C4-2B (cell line): ENCODE measurements at regions not wholly inside any gene's neighbourhood (a gene's known extent, or its start where the extent isn't known, plus 50 kb on each side); places are given as distances from the start of the nearest gene placed in this dataset.

Experiments
- H3K27ac ChIP-seq: fragments of 450-650 bp; 2 replicates; pipeline ENCODE4 v1.5.1; 2017
- CTCF ChIP-seq: fragments of 450-650 bp; conservative IDR thresholded peaks from 2 replicates; pipeline ENCODE4 v1.5.1; 2017; ENCODE audit warnings: mild to moderate bottlenecking
- ZFX ChIP-seq: fragments of 450-650 bp; IDR thresholded peaks from 2 replicates; pipeline ENCODE4 v1.6.1; 2017

- H3K27ac ChIP-seq: no peak overlapping the region
- TF ChIP-seq CTCF: no peak
- no peak for TF ChIP-seq ZFX
These were observed 101.0 kb upstream of the STEAP1B start for GRCh38 chr7:22601003-22601402.

GRCh38 chr7:22598318-22598920 is 98.4 kb upstream of the STEAP1B start:
- no peak overlapping the region for H3K27ac ChIP-seq
- TF ChIP-seq ZFX (no peak), CTCF (no peak)

GRCh38 chr7:22597844-22598243 is 97.9 kb upstream of the STEAP1B start:
- TF ChIP-seq ZFX: no peak
- TF ChIP-seq CTCF: no peak
- H3K27ac ChIP-seq: no peak overlapping the region

- TF ChIP-seq ZFX (no peak), CTCF (no peak)
- H3K27ac ChIP-seq: no peak overlapping the region
These were observed 96.9 kb upstream of the STEAP1B start for GRCh38 chr7:22596763-22597400.

- H3K27ac ChIP-seq: no peak overlapping the region
- no peak for TF ChIP-seq CTCF
- TF ChIP-seq ZFX: no peak
These were observed 94.0 kb upstream of the STEAP1B start for GRCh38 chr7:22594020-22594419.

GRCh38 chr7:22591271-22591670 is 91.3 kb upstream of the STEAP1B start:
- H3K27ac ChIP-seq: no peak overlapping the region

More at GRCh38 chr7:22591271-22591670, 91.3 kb upstream of the STEAP1B start:
- no peak for TF ChIP-seq ZFX
- TF ChIP-seq CTCF: no peak
